HG02798 (cell line): ENCODE measurements at regions not wholly inside any gene's neighbourhood (a gene's known extent, or its start where the extent isn't known, plus 50 kb on each side); places are given as distances from the start of the nearest gene placed in this dataset.
A peak's percentile ranks its signal among the peaks of the same experiment; 100 is the strongest.

Experiments used
- ATAC-seq: cut with Tn5 transposase; IDR thresholded peaks from one replicate; pipeline ENCODE4 v1.9.1; 2021; ENCODE audit warnings: mild to moderate bottlenecking; ENCODE audit not compliant: unreplicated experiment, poor library complexity

GRCh38 chr2:122251158-122251557 is 495.7 kb downstream of the TSN start:
- ATAC-seq = no peak

- no peak for ATAC-seq
Observed at GRCh38 chr2:122251566-122251965, 496.1 kb downstream of the TSN start.

GRCh38 chr2:122255924-122256323 is 500.5 kb downstream of the TSN start:
- ATAC-seq = no peak

- ATAC-seq = no peak
Observed at GRCh38 chr2:122261911-122262310, 506.5 kb downstream of the TSN start.

- no peak for ATAC-seq
Observed at GRCh38 chr2:122263746-122264145, 508.3 kb downstream of the TSN start.

GRCh38 chr2:122266636-122267035 is 511.2 kb downstream of the TSN start:
- no peak for ATAC-seq

- ATAC-seq = no peak
Observed at GRCh38 chr2:122267947-122268346, 512.5 kb downstream of the TSN start.

GRCh38 chr2:122273785-122274419 is 518.5 kb downstream of the TSN start:
- no peak for ATAC-seq

GRCh38 chr2:122277956-122278355 is 522.5 kb downstream of the TSN start:
- no peak for ATAC-seq

- no peak for ATAC-seq
Observed at GRCh38 chr2:122300758-122301157, 545.3 kb downstream of the TSN start.

- ATAC-seq = no peak
Observed at GRCh38 chr2:122307763-122308162, 552.3 kb downstream of the TSN start.

GRCh38 chr2:122315306-122315705 is 559.9 kb downstream of the TSN start:
- no peak for ATAC-seq

GRCh38 chr2:122319539-122320132 is 564.2 kb downstream of the TSN start:
- no peak for ATAC-seq

GRCh38 chr2:122322815-122323214 is 567.4 kb downstream of the TSN start:
- no peak for ATAC-seq

GRCh38 chr2:122323927-122324326 is 568.5 kb downstream of the TSN start:
- ATAC-seq = no peak

GRCh38 chr2:122326471-122326870 is 571.0 kb downstream of the TSN start:
- ATAC-seq = no peak

- no peak for ATAC-seq
Observed at GRCh38 chr2:122328816-122329215, 573.4 kb downstream of the TSN start.

GRCh38 chr2:122329278-122329677 is 573.8 kb downstream of the TSN start:
- ATAC-seq = no peak

GRCh38 chr2:122333932-122334331 is 578.5 kb downstream of the TSN start:
- ATAC-seq = no peak

GRCh38 chr2:122338000-122338399 is 582.5 kb downstream of the TSN start:
- ATAC-seq = no peak

- peak; percentile 98 for ATAC-seq
Observed at GRCh38 chr2:122340246-122340645, 584.8 kb downstream of the TSN start.

GRCh38 chr2:122341007-122341406 is 585.6 kb downstream of the TSN start:
- peak; percentile 37 for ATAC-seq
